WI38 (cell line): ENCODE measurements at regions not wholly inside any gene's neighbourhood (a gene's known extent, or its start where the extent isn't known, plus 50 kb on each side); places are given as distances from the start of the nearest gene placed in this dataset.
"Not testable (repeated sequence)": the region's sequence is repeated elsewhere in the genome, so short reads cannot be mapped to it uniquely, and the experiment has no call there.

Experiments
- H3K4me3 ChIP-seq: 2 replicates; pipeline ENCODE4 v1.5.1; 2011; ENCODE audit warnings: low read depth, mild to moderate bottlenecking, control low read depth, low read length
- CTCF ChIP-seq: IDR thresholded peaks from 2 replicates; pipeline ENCODE4 v1.5.1; 2012; ENCODE audit warnings: low read depth, mild to moderate bottlenecking, control low read depth, low read length

DNA sequence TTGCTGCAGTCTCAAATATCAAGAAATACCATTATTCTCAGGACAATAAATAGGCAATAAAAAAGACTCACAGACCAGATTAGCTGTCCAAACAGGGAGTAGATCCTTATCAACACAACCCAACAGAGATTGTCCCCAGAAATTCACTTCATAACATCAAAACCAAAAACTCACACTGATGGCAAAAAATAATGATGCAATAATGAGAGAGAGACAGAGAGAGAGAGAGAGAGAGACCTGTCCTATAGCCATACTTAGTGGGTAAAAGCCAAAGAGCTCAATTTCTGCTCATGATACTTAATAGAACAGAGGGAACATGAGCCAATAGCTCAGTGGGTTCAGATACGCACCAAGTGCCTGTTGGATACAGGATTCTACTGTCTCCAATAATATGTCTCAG, 244.5 kb downstream of the FAM72C start:
- TF ChIP-seq CTCF, result no peak
- no peak overlapping the region for H3K4me3 ChIP-seq

GRCh38 chr1:143721024-143721373, 250.8 kb downstream of the FAM72C start:
- H3K4me3 ChIP-seq, result no peak overlapping the region
- no peak for TF ChIP-seq CTCF

- TF ChIP-seq CTCF, result no peak
These were observed 251.4 kb downstream of the FAM72C start for GRCh38 chr1:143720087-143721023.

DNA sequence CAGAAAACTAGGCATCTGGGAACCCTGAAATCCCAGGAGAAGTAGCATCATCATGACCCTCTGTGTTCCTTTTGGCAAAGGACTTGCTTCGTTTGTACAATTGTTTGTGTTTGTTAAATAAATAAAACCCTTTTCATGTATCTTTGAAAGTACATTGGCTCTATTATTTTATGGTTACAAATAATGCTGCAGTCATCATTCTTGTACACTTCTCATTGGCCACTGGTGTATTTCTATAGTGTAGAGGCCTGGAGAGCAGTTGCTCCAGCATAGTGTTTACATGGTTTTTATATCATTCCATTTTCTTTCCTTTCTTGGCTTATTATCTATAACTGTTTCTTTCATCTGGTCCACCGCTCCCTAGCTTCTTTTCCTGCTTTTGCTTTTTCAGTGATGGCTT, 253.3 kb downstream of the FAM72C start:
- TF ChIP-seq CTCF, result no peak
- no peak overlapping the region for H3K4me3 ChIP-seq

More at GRCh38 chr1:143720087-143721023, 251.4 kb downstream of the FAM72C start:
- H3K4me3 ChIP-seq, result no peak overlapping the region

- TF ChIP-seq CTCF, result no peak
- no peak overlapping the region for H3K4me3 ChIP-seq
These were observed 253.8 kb downstream of the FAM72C start for GRCh38 chr1:143718021-143718420.

DNA sequence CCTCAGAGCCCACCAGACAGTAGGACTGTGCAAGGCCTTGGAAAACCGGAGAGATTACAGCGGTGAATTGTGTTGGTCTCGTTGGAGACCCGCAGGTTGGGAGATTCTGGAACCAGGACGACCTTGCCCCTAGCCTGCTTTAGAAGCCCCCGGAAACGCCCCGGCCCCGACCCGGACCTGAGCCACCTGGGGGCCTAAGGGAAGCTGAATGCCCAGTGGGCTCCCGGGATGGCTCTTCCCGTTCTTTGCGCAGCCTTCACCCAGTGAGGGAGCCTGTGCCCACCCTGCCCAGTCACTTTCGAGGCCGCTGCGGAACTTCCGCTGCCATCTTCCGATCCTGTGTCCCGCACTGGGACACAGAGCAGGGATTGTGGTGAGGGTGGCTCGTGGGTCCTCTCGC, 254.4 kb downstream of the FAM72C start:
- H3K4me3 ChIP-seq, result no peak overlapping the region
- no peak for TF ChIP-seq CTCF

DNA sequence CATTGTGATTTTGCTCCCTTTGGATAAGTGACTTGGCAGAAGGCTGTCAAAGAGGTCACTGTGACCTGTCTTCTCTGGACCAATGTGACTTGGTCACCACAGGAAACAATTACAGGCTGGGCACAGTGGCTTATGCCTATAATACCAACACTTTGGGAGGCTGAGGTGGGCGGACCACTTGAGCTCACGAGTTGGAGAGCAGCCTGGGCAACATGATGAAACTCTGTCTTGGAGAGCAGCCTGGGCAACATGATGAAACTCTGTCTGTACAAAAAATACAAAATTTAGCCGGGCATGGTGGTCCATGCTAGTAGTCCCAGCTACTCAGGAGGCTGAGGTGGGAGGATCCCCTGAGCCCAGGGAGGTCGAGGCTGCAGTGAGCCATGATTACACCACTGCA, 256.9 kb downstream of the FAM72C start:
- H3K4me3 ChIP-seq, result not testable (repeated sequence)
